Uterus (tissue), 3 donors: ENCODE measurements at regions not wholly inside any gene's neighbourhood (a gene's known extent, or its start where the extent isn't known, plus 50 kb on each side); places are given as distances from the start of the nearest gene placed in this dataset.

Experiments used
- DNase-seq, 2 donors: peaks; one replicate each; pipeline ENCODE4 v3.0.0-alpha.2; 2019 to 2020
- H3K27ac ChIP-seq, 2 donors: fragments of 200-600 bp; sonication (generic); 1 replicate in 1 of 2; 2 replicates in 1 of 2; pipeline ENCODE4 v1.5.1; 2016 to 2018
- H3K27me3 ChIP-seq, 2 donors: fragments of 200-600 bp; sonication (generic); one replicate each; pipeline ENCODE4 v1.5.1; 2018 to 2019; ENCODE audit warnings: control low read depth in 1 of 2
- H3K36me3 ChIP-seq, 2 donors: fragments of 200-600 bp; sonication (generic); one replicate each; pipeline ENCODE4 v1.5.1; 2019; ENCODE audit warnings: control low read depth in 1 of 2
- H3K4me1 ChIP-seq, 2 donors: fragments of 200-600 bp; sonication (generic); one replicate each; pipeline ENCODE4 v1.5.1; 2018 to 2019; ENCODE audit warnings: control low read depth in 1 of 2
- H3K4me3 ChIP-seq, 2 donors: fragments of 200-600 bp; sonication (generic); 1 replicate in 1 of 2; 2 replicates in 1 of 2; pipeline ENCODE4 v1.5.1; 2018 to 2019; ENCODE audit warnings: mild to moderate bottlenecking in 1 of 2
- H3K9me3 ChIP-seq, 2 donors: fragments of 200-600 bp; sonication (generic); one replicate each; pipeline ENCODE4 v1.5.1; 2019; ENCODE audit warnings: control low read depth in 1 of 2
- CTCF ChIP-seq, 4 experiments: fragments of 200-600 bp in 2 of 4; fragments of 450-650 bp in 2 of 4; sonication (generic) in 2 of 4; IDR thresholded peaks; one replicate each; pipeline ENCODE4 v1.5.1; 2016 to 2019; ENCODE audit warnings: antibody characterized with exemption in 4 of 4, mild to moderate bottlenecking in 2 of 4, moderate library complexity in 1 of 4
- POLR2A ChIP-seq, 2 donors: fragments of 450-650 bp; IDR thresholded peaks; one replicate each; pipeline ENCODE4 v1.6.1; 2016; ENCODE audit warnings: antibody characterized with exemption in 2 of 2, mild to moderate bottlenecking in 1 of 2, moderate library complexity in 1 of 2
- intact Hi-C: fragments of 100-400 bp; cut with DNase I; formaldehyde crosslinking; loops from one replicate; pipeline ENCODE4 v1.15.1; 2023; ENCODE audit warnings: low total_unique reads
- donor health status: DM: yes; HTN: yes; CAD: no.

- intact Hi-C loops: no loop called here
- no peaks in the 10 kb centered on the region for H3K9me3 ChIP-seq
- H3K4me3 ChIP-seq: no peak overlapping the region
- H3K4me1 ChIP-seq: no peaks in the 10 kb centered on the region
- H3K27ac ChIP-seq: no peak overlapping the region
- TF ChIP-seq POLR2A (IDR thresholded peaks at IDR 0.05): no peak
- TF ChIP-seq CTCF (IDR thresholded peaks at IDR 0.05): no peak
- DNase-seq: no peak
- no peaks in the 10 kb centered on the region for H3K36me3 ChIP-seq
- H3K27me3 ChIP-seq: no peaks in the 10 kb centered on the region
These were observed 569.6 kb upstream of the AGTR1 start for GRCh38 chr3:148128136-148128535.

- Histone ChIP-seq H3K4me3 (no peak overlapping the region), H3K9me3 (no peaks in the 10 kb centered on the region), H3K36me3 (no peaks in the 10 kb centered on the region), H3K27me3 (no peaks in the 10 kb centered on the region), H3K27ac (no peak overlapping the region), H3K4me1 (no peaks in the 10 kb centered on the region)
- TF ChIP-seq CTCF (IDR thresholded peaks at IDR 0.05): no peak
- no peak for TF ChIP-seq POLR2A (IDR thresholded peaks at IDR 0.05)
- intact Hi-C loops: no loop called here
- DNase-seq: no peak
These were observed 565.6 kb upstream of the AGTR1 start for GRCh38 chr3:148131990-148132638.

GRCh38 chr3:148136816-148137215, 560.9 kb upstream of the AGTR1 start:
- no peaks in the 10 kb centered on the region for H3K4me1 ChIP-seq
- no peak for DNase-seq
- no peaks in the 10 kb centered on the region for H3K9me3 ChIP-seq
- no peak overlapping the region for H3K27ac ChIP-seq
- TF ChIP-seq POLR2A (IDR thresholded peaks at IDR 0.05) (no peak), CTCF (IDR thresholded peaks at IDR 0.05) (no peak)
- no peaks in the 10 kb centered on the region for H3K36me3 ChIP-seq
- no peaks in the 10 kb centered on the region for H3K27me3 ChIP-seq
- H3K4me3 ChIP-seq: no peak overlapping the region
- intact Hi-C loops: no loop called here

- Histone ChIP-seq H3K9me3 (no peaks in the 10 kb centered on the region), H3K4me3 (no peak overlapping the region), H3K27me3 (no peaks in the 10 kb centered on the region), H3K36me3 (no peaks in the 10 kb centered on the region), H3K27ac (no peak overlapping the region), H3K4me1 (no peaks in the 10 kb centered on the region)
- TF ChIP-seq CTCF (IDR thresholded peaks at IDR 0.05): no peak
- TF ChIP-seq POLR2A (IDR thresholded peaks at IDR 0.05): no peak
- intact Hi-C loops: no loop called here
- no peak for DNase-seq
These were observed 551.5 kb upstream of the AGTR1 start for GRCh38 chr3:148146241-148146640.

- no peaks in the 10 kb centered on the region for H3K36me3 ChIP-seq
- H3K27me3 ChIP-seq: no peaks in the 10 kb centered on the region
- no peak overlapping the region for H3K27ac ChIP-seq
- no peak for DNase-seq
- H3K4me1 ChIP-seq: no peaks in the 10 kb centered on the region
- no peaks in the 10 kb centered on the region for H3K9me3 ChIP-seq
- TF ChIP-seq POLR2A (IDR thresholded peaks at IDR 0.05) (no peak), CTCF (IDR thresholded peaks at IDR 0.05) (no peak)
- H3K4me3 ChIP-seq: no peak overlapping the region
- intact Hi-C loops: no loop called here
These were observed 550.5 kb upstream of the AGTR1 start for GRCh38 chr3:148146947-148147826.
